CD4-positive, alpha-beta T cell treated with Interleukin-2 at 100 ng/mL for 4 hours (primary cell): ENCODE measurements at regions not wholly inside any gene's neighbourhood (a gene's known extent, or its start where the extent isn't known, plus 50 kb on each side); places are given as distances from the start of the nearest gene placed in this dataset.
"Not testable (repeated sequence)": the region's sequence is repeated elsewhere in the genome, so short reads cannot be mapped to it uniquely, and the experiment has no call there.

Experiments used
- DNase-seq: peaks from one replicate; pipeline ENCODE4 v3.0.0-alpha.2; 2020; ENCODE audit warnings: low spot score

GRCh38 chr4:18645351-18645750 lies 623.8 kb upstream of the LCORL start:
- no peak for DNase-seq

- DNase-seq, result no peak
Measured at GRCh38 chr4:18641334-18641733, 619.8 kb upstream of the LCORL start.

- DNase-seq, result no peak
Measured at GRCh38 chr4:18638031-18638430, 616.5 kb upstream of the LCORL start.

GRCh38 chr4:18636001-18636585 lies 614.5 kb upstream of the LCORL start:
- DNase-seq, result no peak

- DNase-seq, result no peak
Measured at GRCh38 chr4:18635531-18635930, 614.0 kb upstream of the LCORL start.

GRCh38 chr4:18631586-18631985 lies 610.0 kb upstream of the LCORL start:
- DNase-seq, result no peak

GRCh38 chr4:18630218-18631110 lies 608.9 kb upstream of the LCORL start:
- DNase-seq, result no peak

- no peak for DNase-seq
Measured at GRCh38 chr4:18627447-18628005, 606.0 kb upstream of the LCORL start.

GRCh38 chr4:18626996-18627395 lies 605.4 kb upstream of the LCORL start:
- no peak for DNase-seq

- no peak for DNase-seq
Measured at GRCh38 chr4:18626366-18626765, 604.8 kb upstream of the LCORL start.

- DNase-seq, result no peak
Measured at GRCh38 chr4:18621186-18621585, 599.6 kb upstream of the LCORL start.

- no peak for DNase-seq
Measured at GRCh38 chr4:18616720-18617119, 595.2 kb upstream of the LCORL start.

GRCh38 chr4:18611026-18611425 lies 589.5 kb upstream of the LCORL start:
- no peak for DNase-seq

- DNase-seq, result no peak
Measured at GRCh38 chr4:18608908-18609533, 587.5 kb upstream of the LCORL start.

- DNase-seq, result not testable (repeated sequence)
Measured at GRCh38 chr4:18602610-18603009, 581.1 kb upstream of the LCORL start.

- peak; percentile 67 for DNase-seq
Measured at GRCh38 chr4:18593297-18594002, 571.9 kb upstream of the LCORL start.

- no peak for DNase-seq
Measured at GRCh38 chr4:18582841-18583240, 561.3 kb upstream of the LCORL start.

- no peak for DNase-seq
Measured at GRCh38 chr4:18578307-18578706, 556.8 kb upstream of the LCORL start.

GRCh38 chr4:18572481-18572880 lies 550.9 kb upstream of the LCORL start:
- DNase-seq, result no peak

- no peak for DNase-seq
Measured at GRCh38 chr4:18571301-18571761, 549.8 kb upstream of the LCORL start.

- DNase-seq, result no peak
Measured at GRCh38 chr4:18570370-18570769, 548.8 kb upstream of the LCORL start.

GRCh38 chr4:18568600-18568999 lies 547.0 kb upstream of the LCORL start:
- DNase-seq, result no peak
